ENCODE measurements at regions not wholly inside any gene's neighbourhood (a gene's known extent, or its start where the extent isn't known, plus 50 kb on each side); places are given as distances from the start of the nearest gene placed in this dataset.

DNA sequence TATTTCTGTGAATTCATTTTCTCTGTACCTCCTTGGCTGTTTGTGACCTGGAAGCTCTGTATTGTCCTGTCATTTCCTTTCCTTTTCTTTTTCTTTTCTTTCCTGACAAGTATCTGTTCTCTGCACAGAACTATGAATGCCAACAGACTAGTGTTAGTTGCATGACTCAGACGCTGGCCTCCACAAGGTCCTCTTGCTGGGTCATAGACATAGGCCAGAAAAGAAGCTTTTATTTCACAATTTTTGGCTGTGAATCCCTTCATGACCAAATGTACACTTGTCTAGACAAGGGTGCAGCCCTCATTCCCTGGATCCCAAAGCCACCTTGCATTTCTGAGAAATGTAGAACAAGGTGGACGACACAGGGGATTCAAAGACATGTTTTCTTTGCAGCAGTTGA, 104.1 kb upstream of the MTNR1B start:
- TF ChIP-seq, protein P1, sequence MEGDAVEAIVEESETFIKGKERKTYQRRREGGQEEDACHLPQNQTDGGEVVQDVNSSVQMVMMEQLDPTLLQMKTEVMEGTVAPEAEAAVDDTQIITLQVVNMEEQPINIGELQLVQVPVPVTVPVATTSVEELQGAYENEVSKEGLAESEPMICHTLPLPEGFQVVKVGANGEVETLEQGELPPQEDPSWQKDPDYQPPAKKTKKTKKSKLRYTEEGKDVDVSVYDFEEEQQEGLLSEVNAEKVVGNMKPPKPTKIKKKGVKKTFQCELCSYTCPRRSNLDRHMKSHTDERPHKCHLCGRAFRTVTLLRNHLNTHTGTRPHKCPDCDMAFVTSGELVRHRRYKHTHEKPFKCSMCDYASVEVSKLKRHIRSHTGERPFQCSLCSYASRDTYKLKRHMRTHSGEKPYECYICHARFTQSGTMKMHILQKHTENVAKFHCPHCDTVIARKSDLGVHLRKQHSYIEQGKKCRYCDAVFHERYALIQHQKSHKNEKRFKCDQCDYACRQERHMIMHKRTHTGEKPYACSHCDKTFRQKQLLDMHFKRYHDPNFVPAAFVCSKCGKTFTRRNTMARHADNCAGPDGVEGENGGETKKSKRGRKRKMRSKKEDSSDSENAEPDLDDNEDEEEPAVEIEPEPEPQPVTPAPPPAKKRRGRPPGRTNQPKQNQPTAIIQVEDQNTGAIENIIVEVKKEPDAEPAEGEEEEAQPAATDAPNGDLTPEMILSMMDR (optimal IDR thresholded peaks at IDR 0.05 in 1 of 3, IDR thresholded peaks at IDR 0.05 in 1 of 3, conservative IDR thresholded peaks at IDR 0.05 in 1 of 3; ENCODE audit: extremely low read depth in 1 of 3, insufficient read depth in 2 of 3, low read length in 3 of 3), result no peak
- TF ChIP-seq EZH2 (IDR thresholded peaks at IDR 0.05; ENCODE audit: low read length), result no peak
- Histone ChIP-seq H3K4me1 (ENCODE audit: control insufficient read depth, extremely low read depth, insufficient read depth, low read length) (peaks cover 5% of the 10 kb centered on the region), H3K4me2 (ENCODE audit: control insufficient read depth, extremely low read depth, insufficient read depth, low read depth, low read length) (no peak overlapping the region), H3K27me3 (ENCODE audit: control insufficient read depth, extremely low read depth, insufficient read depth, low read length) (peaks cover 3% of the 10 kb centered on the region), H3K9me3 (ENCODE audit: control insufficient read depth, low read depth, low read length) (no peaks in the 10 kb centered on the region), H2AFZ (ENCODE audit: control insufficient read depth, low read length) (no peak overlapping the region), H3K9me1 (ENCODE audit: control insufficient read depth, extremely low read depth, insufficient read depth, low read length) (no peaks in the 10 kb centered on the region), H3K9ac (ENCODE audit: control insufficient read depth, extremely low read depth, insufficient read depth, low read length) (no peak overlapping the region), H3K79me2 (ENCODE audit: control insufficient read depth, insufficient read depth, low read length) (no peaks in the 10 kb centered on the region), H4K20me1 (ENCODE audit: control insufficient read depth, extremely low read depth, insufficient read depth, low read length) (no peaks in the 10 kb centered on the region), H3K36me3 (ENCODE audit: control insufficient read depth in 2 of 2, extremely low read depth in 1 of 2, insufficient read depth in 2 of 2, low read length in 2 of 2) (no peaks in the 10 kb centered on the region), H3K27ac (ENCODE audit: control insufficient read depth, insufficient read depth, low read length) (no peak overlapping the region), H3K4me3 (ENCODE audit: control insufficient read depth in 2 of 3, extremely low read depth in 1 of 3, insufficient read depth in 2 of 3, low read depth in 1 of 3, low read length in 3 of 3) (no peak overlapping the region)
- dilution Hi-C loops (cut with MboI; ENCODE audit: extremely low pct_ligation_motif_present, low sequenced_read_pairs), result no loop called here
- FAIRE-seq, result no peak
- no peak for DNase-seq (ENCODE audit: low read depth, low spot score)

DNA sequence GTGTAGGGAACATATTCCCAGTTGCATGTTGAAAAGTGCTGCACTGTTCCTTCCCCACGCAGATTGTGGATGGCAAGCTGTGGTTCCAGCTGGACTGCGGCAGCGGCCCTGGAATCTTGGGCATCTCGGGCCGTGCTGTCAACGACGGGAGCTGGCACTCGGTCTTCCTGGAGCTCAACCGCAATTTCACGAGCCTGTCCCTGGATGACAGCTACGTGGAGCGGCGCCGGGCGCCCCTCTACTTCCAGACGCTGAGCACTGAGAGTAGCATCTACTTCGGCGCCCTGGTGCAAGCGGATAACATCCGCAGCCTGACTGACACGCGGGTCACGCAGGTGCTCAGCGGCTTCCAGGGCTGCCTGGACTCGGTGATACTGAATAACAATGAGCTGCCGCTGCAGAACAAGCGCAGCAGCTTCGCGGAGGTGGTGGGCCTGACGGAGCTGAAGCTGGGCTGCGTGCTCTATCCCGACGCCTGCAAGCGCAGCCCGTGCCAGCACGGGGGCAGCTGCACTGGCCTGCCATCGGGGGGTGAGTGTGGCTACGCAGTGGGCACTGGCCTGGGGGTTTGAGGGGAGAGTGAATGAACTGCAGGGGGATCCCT, 102.7 kb upstream of the MTNR1B start:
- no peaks in the 10 kb centered on the region for H3K79me2 ChIP-seq (ENCODE audit: control insufficient read depth, insufficient read depth, low read length)
- peaks cover 3% of the 10 kb centered on the region for H3K27me3 ChIP-seq (ENCODE audit: control insufficient read depth, extremely low read depth, insufficient read depth, low read length)
- no peak overlapping the region for H2AFZ ChIP-seq (ENCODE audit: control insufficient read depth, low read length)
- DNase-seq (ENCODE audit: low read depth, low spot score) (no peak), FAIRE-seq (no peak)
- no peaks in the 10 kb centered on the region for H3K9me3 ChIP-seq (ENCODE audit: control insufficient read depth, low read depth, low read length)
- H3K9me1 ChIP-seq (ENCODE audit: control insufficient read depth, extremely low read depth, insufficient read depth, low read length), result no peaks in the 10 kb centered on the region
- peaks cover 5% of the 10 kb centered on the region for H3K4me1 ChIP-seq (ENCODE audit: control insufficient read depth, extremely low read depth, insufficient read depth, low read length)
- H4K20me1 ChIP-seq (ENCODE audit: control insufficient read depth, extremely low read depth, insufficient read depth, low read length), result no peaks in the 10 kb centered on the region
- no peak overlapping the region for H3K27ac ChIP-seq (ENCODE audit: control insufficient read depth, insufficient read depth, low read length)
- H3K36me3 ChIP-seq (ENCODE audit: control insufficient read depth in 2 of 2, extremely low read depth in 1 of 2, insufficient read depth in 2 of 2, low read length in 2 of 2), result no peaks in the 10 kb centered on the region
- H3K4me2 ChIP-seq (ENCODE audit: control insufficient read depth, extremely low read depth, insufficient read depth, low read depth, low read length), result no peak overlapping the region
- no peak for TF ChIP-seq EZH2 (IDR thresholded peaks at IDR 0.05; ENCODE audit: low read length)
- TF ChIP-seq, protein P1 (optimal IDR thresholded peaks at IDR 0.05 in 1 of 3, IDR thresholded peaks at IDR 0.05 in 1 of 3, conservative IDR thresholded peaks at IDR 0.05 in 1 of 3; ENCODE audit: extremely low read depth in 1 of 3, insufficient read depth in 2 of 3, low read length in 3 of 3), result no peak
- dilution Hi-C loops (cut with MboI; ENCODE audit: extremely low pct_ligation_motif_present, low sequenced_read_pairs), result no loop called here
- no peak overlapping the region for H3K4me3 ChIP-seq (ENCODE audit: control insufficient read depth in 2 of 3, extremely low read depth in 1 of 3, insufficient read depth in 2 of 3, low read depth in 1 of 3, low read length in 3 of 3)
- H3K9ac ChIP-seq (ENCODE audit: control insufficient read depth, extremely low read depth, insufficient read depth, low read length), result no peak overlapping the region

All from keratinocyte (primary cell).